Upper lobe of left lung (tissue), 6 donors: ENCODE measurements at regions not wholly inside any gene's neighbourhood (a gene's known extent, or its start where the extent isn't known, plus 50 kb on each side); places are given as distances from the start of the nearest gene placed in this dataset.

ENCODE experiments used
- ATAC-seq, 2 donors: fragments of 200-7000 bp; cut with Tn5 transposase; one replicate each; pipeline ENCODE4 v1.9.1; 2022; ENCODE audit warnings: mild to moderate bottlenecking in 2 of 2, moderate library complexity in 2 of 2; ENCODE audit not compliant: low FRiP score in 2 of 2
- DNase-seq, 2 donors: peaks; one replicate each; pipeline ENCODE4 v3.0.0-alpha.2; 2019 to 2020
- H3K27ac ChIP-seq, 4 donors: fragments of 200-600 bp; sonication (generic); one replicate each; pipeline ENCODE4 v1.5.1; 2016 to 2019
- H3K27me3 ChIP-seq, 4 donors: fragments of 200-600 bp; sonication (generic); one replicate each; pipeline ENCODE4 v1.5.1; 2017 to 2019
- H3K36me3 ChIP-seq, 4 donors: fragments of 200-600 bp; sonication (generic); one replicate each; pipeline ENCODE4 v1.5.1; 2016 to 2019
- H3K4me1 ChIP-seq, 4 donors: fragments of 200-600 bp; sonication (generic); one replicate each; pipeline ENCODE4 v1.5.1; 2018 to 2019
- H3K4me3 ChIP-seq, 4 donors: fragments of 200-600 bp; sonication (generic); one replicate each; pipeline ENCODE4 v1.5.1; 2017 to 2019; ENCODE audit warnings: mild to moderate bottlenecking in 2 of 4, moderate library complexity in 1 of 4
- H3K9me3 ChIP-seq, 4 donors: fragments of 200-600 bp; sonication (generic); one replicate each; pipeline ENCODE4 v1.5.1; 2018 to 2019
- EP300 ChIP-seq, 4 donors: sonication (generic); formaldehyde crosslinking; IDR thresholded peaks; one replicate each; pipeline ENCODE4 v1.5.1; 2017; ENCODE audit warnings: antibody characterized with exemption in 4 of 4, control low read depth in 2 of 4
- POLR2A ChIP-seq, 4 donors: fragments of 450-650 bp; IDR thresholded peaks; one replicate each; pipeline ENCODE4 v1.5.1; 2016 to 2017; ENCODE audit warnings: antibody characterized with exemption in 4 of 4, mild to moderate bottlenecking in 2 of 4
- POLR2AphosphoS5 ChIP-seq, 2 donors: sonication (generic); formaldehyde crosslinking; IDR thresholded peaks; one replicate each; pipeline ENCODE4 v1.5.1; 2017; ENCODE audit warnings: antibody characterized with exemption in 2 of 2
- WGBS, 2 donors: methylation state at CpG; one replicate each; pipeline ENCODE4 v1.1.5; 2017 to 2018; 5-methylcytosine and 5-hydroxymethylcytosine counted together
- TF ChIP-seq, protein P1 (sequence below), 6 experiments: fragments of 450-650 bp in 4 of 6; fragments of 200-600 bp in 2 of 6; sonication (generic) in 2 of 6; IDR thresholded peaks; one replicate each; pipeline ENCODE4 v1.5.1; 2016 to 2019; ENCODE audit warnings: antibody characterized with exemption in 6 of 6
- donor health status: DM: no; HTN: no; CAD: no; lungs with moderate emphysema.
- donor health status: DM: no; HTN: yes; CAD: no; lungs with severe emphysema.

DNA sequence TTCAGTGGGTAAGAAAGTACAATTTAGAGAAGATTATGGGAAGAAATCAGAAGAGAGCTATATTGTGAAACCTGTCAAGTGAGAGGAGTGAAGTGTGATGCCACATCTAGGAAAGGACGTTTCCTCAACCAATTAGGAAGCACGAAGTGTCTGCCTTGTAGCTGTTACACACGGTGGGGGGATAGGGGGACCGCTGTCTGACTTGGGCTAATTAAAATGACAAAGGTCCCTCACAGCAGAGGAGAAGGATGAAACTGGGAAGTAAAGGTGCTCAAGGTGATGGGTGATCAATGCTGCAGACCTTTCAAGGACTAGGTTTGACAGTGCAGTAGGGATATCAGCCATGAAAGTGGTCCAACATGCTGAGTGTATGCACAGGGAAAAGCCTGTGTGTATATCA, 181.1 kb upstream of the PRSS16 start:
- WGBS, 2 donors = 48% methylated on average over 4 of the region's 4 CpGs
- TF ChIP-seq EP300 (IDR thresholded peaks at IDR 0.05) = no peak
- TF ChIP-seq, protein P1, sequence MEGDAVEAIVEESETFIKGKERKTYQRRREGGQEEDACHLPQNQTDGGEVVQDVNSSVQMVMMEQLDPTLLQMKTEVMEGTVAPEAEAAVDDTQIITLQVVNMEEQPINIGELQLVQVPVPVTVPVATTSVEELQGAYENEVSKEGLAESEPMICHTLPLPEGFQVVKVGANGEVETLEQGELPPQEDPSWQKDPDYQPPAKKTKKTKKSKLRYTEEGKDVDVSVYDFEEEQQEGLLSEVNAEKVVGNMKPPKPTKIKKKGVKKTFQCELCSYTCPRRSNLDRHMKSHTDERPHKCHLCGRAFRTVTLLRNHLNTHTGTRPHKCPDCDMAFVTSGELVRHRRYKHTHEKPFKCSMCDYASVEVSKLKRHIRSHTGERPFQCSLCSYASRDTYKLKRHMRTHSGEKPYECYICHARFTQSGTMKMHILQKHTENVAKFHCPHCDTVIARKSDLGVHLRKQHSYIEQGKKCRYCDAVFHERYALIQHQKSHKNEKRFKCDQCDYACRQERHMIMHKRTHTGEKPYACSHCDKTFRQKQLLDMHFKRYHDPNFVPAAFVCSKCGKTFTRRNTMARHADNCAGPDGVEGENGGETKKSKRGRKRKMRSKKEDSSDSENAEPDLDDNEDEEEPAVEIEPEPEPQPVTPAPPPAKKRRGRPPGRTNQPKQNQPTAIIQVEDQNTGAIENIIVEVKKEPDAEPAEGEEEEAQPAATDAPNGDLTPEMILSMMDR (IDR thresholded peaks at IDR 0.05) = no peak

DNA sequence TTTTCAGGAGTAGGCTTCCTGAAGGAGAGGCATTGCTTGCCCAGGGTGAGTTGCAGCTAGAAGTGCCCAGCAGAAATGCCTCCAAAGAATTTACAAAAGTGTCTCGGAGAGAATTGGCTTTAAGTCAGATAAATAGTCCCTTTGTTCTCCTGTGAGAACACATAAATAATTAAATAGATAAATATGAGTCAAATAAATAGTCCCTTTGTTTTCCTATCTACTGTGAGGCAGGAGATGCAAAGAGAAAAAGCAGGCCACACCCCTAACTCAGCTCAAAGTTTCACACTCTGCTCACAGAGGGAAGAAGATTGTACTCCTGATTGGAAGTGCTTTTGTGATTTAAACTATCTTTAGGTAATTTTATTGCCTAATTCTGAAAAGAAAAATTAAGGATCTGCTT, 180.7 kb upstream of the PRSS16 start:
- H3K27me3 ChIP-seq = no peaks in the 10 kb centered on the region
- no peaks in the 10 kb centered on the region for H3K9me3 ChIP-seq
- WGBS, 2 donors = 43 to 73% methylated on average over 1 of the region's 1 CpG
- no peaks in the 10 kb centered on the region for H3K36me3 ChIP-seq
- no peak overlapping the region for H3K27ac ChIP-seq
- ATAC-seq (no peak), DNase-seq (no peak)
- H3K4me3 ChIP-seq = no peak overlapping the region
- H3K4me1 ChIP-seq = no peaks in the 10 kb centered on the region
- TF ChIP-seq POLR2A (IDR thresholded peaks at IDR 0.05) = no peak
- TF ChIP-seq, protein P1 (IDR thresholded peaks at IDR 0.05) = no peak
- no peak for TF ChIP-seq EP300 (IDR thresholded peaks at IDR 0.05)
- TF ChIP-seq POLR2AphosphoS5 (IDR thresholded peaks at IDR 0.05) = no peak

More for the DNA sequence above, 181.1 kb upstream of the PRSS16 start:
- Histone ChIP-seq H3K27me3 (no peaks in the 10 kb centered on the region), H3K36me3 (no peaks in the 10 kb centered on the region), H3K27ac (no peak overlapping the region), H3K4me3 (no peak overlapping the region), H3K9me3 (no peaks in the 10 kb centered on the region), H3K4me1 (no peaks in the 10 kb centered on the region)
- DNase-seq (no peak), ATAC-seq (no peak)

DNA sequence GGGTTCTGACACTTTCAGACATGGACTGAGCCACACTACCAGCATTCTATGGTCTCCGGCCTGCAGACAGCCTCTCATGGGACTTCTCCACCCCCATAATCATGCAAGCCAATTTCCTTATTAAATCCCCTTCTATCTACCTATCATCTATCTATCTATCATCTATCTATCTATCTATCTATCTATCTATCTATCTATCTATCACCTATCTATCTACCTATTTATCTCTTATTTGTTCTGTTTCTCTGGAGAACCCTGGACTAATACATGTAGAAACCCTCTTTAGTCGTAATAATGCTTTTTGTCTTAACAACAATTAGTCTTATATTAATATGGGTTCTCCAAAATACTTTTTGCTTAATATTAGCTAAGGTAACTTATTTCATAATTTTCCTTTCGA, 174.1 kb upstream of the PRSS16 start:
- DNase-seq = no peak
- peaks cover 0 to 1% (median under 1%) of the 10 kb centered on the region in 4 donors for H3K4me1 ChIP-seq
- 87% methylated on average over 3 of the region's 3 CpGs for WGBS, 2 donors
- ATAC-seq = no peak
- H3K4me3 ChIP-seq = no peak overlapping the region
- H3K27ac ChIP-seq = no peak overlapping the region
- no peaks in the 10 kb centered on the region for H3K9me3 ChIP-seq
- no peaks in the 10 kb centered on the region for H3K27me3 ChIP-seq
- no peaks in the 10 kb centered on the region for H3K36me3 ChIP-seq
- TF ChIP-seq POLR2AphosphoS5 (IDR thresholded peaks at IDR 0.05) = no peak
- TF ChIP-seq, protein P1 (IDR thresholded peaks at IDR 0.05) = no peak
- TF ChIP-seq POLR2A (IDR thresholded peaks at IDR 0.05) = no peak
- no peak for TF ChIP-seq EP300 (IDR thresholded peaks at IDR 0.05)

DNA sequence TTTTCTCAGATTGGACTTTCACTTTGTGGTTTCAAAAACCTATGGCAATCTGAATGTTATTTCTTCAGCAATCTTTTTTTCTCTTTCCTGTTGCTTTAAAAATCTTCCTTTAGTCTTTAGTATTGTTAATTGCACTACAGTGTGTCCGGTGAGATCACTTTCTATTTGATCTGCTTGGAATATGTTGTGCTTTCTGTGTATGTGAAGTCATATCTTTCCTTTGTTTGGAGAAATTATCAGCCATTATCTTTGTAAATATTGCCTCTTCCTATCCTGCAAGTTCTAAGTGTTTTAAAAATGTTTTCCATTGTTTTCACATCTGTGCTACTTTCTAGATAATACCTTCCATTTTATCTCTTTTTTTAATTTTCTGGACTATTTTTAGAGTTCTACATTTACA, 171.4 kb upstream of the PRSS16 start:
- peak overlapping the region in 1 of 4 donors; percentile 46 for H3K27ac ChIP-seq
- no peak overlapping the region for H3K4me3 ChIP-seq
- 35 to 43% methylated on average over 1 of the region's 1 CpG for WGBS, 2 donors
- TF ChIP-seq POLR2AphosphoS5 (IDR thresholded peaks at IDR 0.05) = no peak
- no peak for TF ChIP-seq POLR2A (IDR thresholded peaks at IDR 0.05)
- peak in 1 of 4 donors; percentile 25 for TF ChIP-seq EP300 (IDR thresholded peaks at IDR 0.05)
- TF ChIP-seq, protein P1 (IDR thresholded peaks at IDR 0.05) = no peak
- DNase-seq = no peak
- H3K9me3 ChIP-seq = no peaks in the 10 kb centered on the region
- no peaks in the 10 kb centered on the region for H3K27me3 ChIP-seq
- H3K4me1 ChIP-seq = peaks cover 3 to 6% (median 4%) of the 10 kb centered on the region in 4 donors
- ATAC-seq = no peak
- H3K36me3 ChIP-seq = no peaks in the 10 kb centered on the region

DNA sequence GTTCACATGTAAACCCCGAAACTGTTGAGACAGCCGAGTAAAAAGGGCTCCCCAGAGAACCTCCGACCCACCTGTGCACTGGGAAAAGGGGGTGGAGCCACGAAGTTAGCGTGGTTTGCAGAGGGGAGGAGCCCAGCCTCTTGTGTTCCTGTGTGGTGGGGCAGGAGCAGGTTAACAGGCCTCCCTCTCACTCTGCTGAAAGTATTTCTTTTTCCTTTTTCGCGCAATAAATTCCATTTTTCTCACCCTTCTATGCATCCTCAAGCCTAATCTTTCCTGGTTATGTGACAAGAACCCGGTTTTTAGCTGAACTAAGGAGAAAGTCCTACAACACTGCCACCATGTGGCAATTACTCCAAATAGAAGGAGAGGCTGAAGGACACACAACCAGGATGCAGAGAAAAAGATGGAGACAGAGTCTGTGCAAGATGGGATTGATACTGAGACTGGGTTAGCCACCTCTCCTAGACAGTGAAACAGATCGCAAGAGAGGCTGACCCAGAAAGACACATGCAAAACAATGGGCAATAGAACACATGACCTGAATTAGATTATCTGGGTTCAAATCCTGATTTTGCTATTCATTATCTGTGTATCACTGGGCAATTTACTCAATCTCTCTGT, 168.7 kb upstream of the PRSS16 start:
- Histone ChIP-seq H3K4me3 (peak overlapping the region in 3 of 4 donors; percentile 25 to 41 (median 38)), H3K9me3 (no peaks in the 10 kb centered on the region), H3K27me3 (no peaks in the 10 kb centered on the region), H3K27ac (peak overlapping the region in 1 of 4 donors; percentile 11), H3K36me3 (no peaks in the 10 kb centered on the region), H3K4me1 (peaks cover 3 to 6% (median 4%) of the 10 kb centered on the region in 4 donors)
- DNase-seq (peak in 1 of 2 donors; percentile 54), ATAC-seq (peak; percentile 72 to 79)
- TF ChIP-seq POLR2AphosphoS5 (IDR thresholded peaks at IDR 0.05) = no peak
- TF ChIP-seq, protein P1 (IDR thresholded peaks at IDR 0.05) = peak; percentile 43 to 82 (median 71)
- no peak for TF ChIP-seq POLR2A (IDR thresholded peaks at IDR 0.05)
- no peak for TF ChIP-seq EP300 (IDR thresholded peaks at IDR 0.05)
- 1 to 5% methylated on average over 9 of the region's 9 CpGs for WGBS, 2 donors
